GM23338 (cell line): ENCODE measurements at regions not wholly inside any gene's neighbourhood (a gene's known extent, or its start where the extent isn't known, plus 50 kb on each side); places are given as distances from the start of the nearest gene placed in this dataset.

Experiments
- ATAC-seq: fragments of 200-7000 bp; cut with Tn5 transposase; 3 replicates; pipeline ENCODE4 v1.9.1; 2020
- DNase-seq: peaks from one replicate; pipeline ENCODE4 v3.0.0-alpha.2; 2015; ENCODE audit warnings: low spot score
- H2AFZ ChIP-seq: fragments of 200-600 bp; sonication (generic); 2 replicates; pipeline ENCODE4 v1.8.0; 2016; ENCODE audit warnings: antibody characterized with exemption, mild to moderate bottlenecking, moderate library complexity
- H3F3A ChIP-seq: fragments of 200-600 bp; sonication (generic); replicated peaks from 2 replicates; pipeline ENCODE4 v1.8.0; 2017; ENCODE audit warnings: antibody characterized with exemption, mixed run types, low read depth
- H3K27ac ChIP-seq: fragments of 200-600 bp; sonication (generic); 2 replicates; pipeline ENCODE4 v1.6.1; 2016; ENCODE audit warnings: low read depth
- H3K27me3 ChIP-seq: fragments of 200-600 bp; sonication (generic); 2 replicates; pipeline ENCODE4 v1.8.0; 2016; ENCODE audit warnings: mild to moderate bottlenecking, mixed run types, moderate library complexity; ENCODE audit not compliant: insufficient read depth
- H3K36me3 ChIP-seq: fragments of 200-600 bp; sonication (generic); 2 replicates; pipeline ENCODE4 v1.8.0; 2016; ENCODE audit warnings: mild to moderate bottlenecking; ENCODE audit not compliant: insufficient read depth
- H3K4me1 ChIP-seq: fragments of 200-600 bp; sonication (generic); 2 replicates; pipeline ENCODE4 v1.8.0; 2016; ENCODE audit warnings: mild to moderate bottlenecking, moderate library complexity; ENCODE audit not compliant: insufficient read depth
- H3K4me2 ChIP-seq: fragments of 200-600 bp; sonication (generic); 2 replicates; pipeline ENCODE4 v1.7.1; 2017; ENCODE audit warnings: mixed run types
- H3K4me3 ChIP-seq: fragments of 200-600 bp; sonication (generic); 2 replicates; pipeline ENCODE4 v1.6.1; 2016; ENCODE audit warnings: mixed run types
- H3K79me2 ChIP-seq: fragments of 200-600 bp; sonication (generic); replicated peaks from 2 replicates; pipeline ENCODE4 v1.8.0; 2017; ENCODE audit warnings: mild to moderate bottlenecking; ENCODE audit not compliant: insufficient read depth
- H3K9me2 ChIP-seq: fragments of 200-600 bp; sonication (generic); 2 replicates; pipeline ENCODE4 v1.8.0; 2017; ENCODE audit not compliant: insufficient read depth
- H4K20me1 ChIP-seq: fragments of 200-600 bp; sonication (generic); replicated peaks from 2 replicates; pipeline ENCODE4 v1.8.0; 2017; ENCODE audit warnings: mild to moderate bottlenecking; ENCODE audit not compliant: insufficient read depth
- H3K27ac Mint-ChIP-seq: 2 replicates; pipeline ENCODE4 v1.8.0; 2020; ENCODE audit warnings: inconsistent platforms, mild to moderate bottlenecking, moderate library complexity, mixed read lengths
- H3K27me3 Mint-ChIP-seq: 3 replicates; pipeline ENCODE4 v1.8.0; 2022; ENCODE audit warnings: low read depth, mild to moderate bottlenecking, moderate library complexity, mixed read lengths, inconsistent platforms; ENCODE audit not compliant: insufficient read depth, poor library complexity
- H3K36me3 Mint-ChIP-seq: 3 replicates; pipeline ENCODE4 v1.8.0; 2021; ENCODE audit warnings: low read depth, mild to moderate bottlenecking, inconsistent platforms, moderate library complexity, mixed read lengths
- H3K4me1 Mint-ChIP-seq: 3 replicates; pipeline ENCODE4 v1.8.0; 2020; ENCODE audit warnings: mild to moderate bottlenecking, inconsistent platforms, mixed read lengths
- H3K4me3 Mint-ChIP-seq: 3 replicates; pipeline ENCODE4 v1.8.0; 2021; ENCODE audit warnings: moderate library complexity, mild to moderate bottlenecking, inconsistent platforms, mixed read lengths
- H3K9me3 Mint-ChIP-seq: 3 replicates; pipeline ENCODE4 v1.8.0; 2020; ENCODE audit warnings: moderate library complexity, mild to moderate bottlenecking, inconsistent platforms, mixed read lengths
- CREB1 ChIP-seq: fragments of 250-450 bp; sonication (Bioruptor Pico); IDR thresholded peaks from 2 replicates; pipeline ENCODE4 v1.5.0; 2020; ENCODE audit warnings: low read depth, mild to moderate bottlenecking, moderate library complexity
- EZH2 ChIP-seq: fragments of 200-600 bp; sonication (generic); IDR thresholded peaks from one replicate; pipeline ENCODE4 v1.8.0; 2017; ENCODE audit warnings: antibody characterized with exemption, mild to moderate bottlenecking, low read depth; ENCODE audit not compliant: unreplicated experiment
- EZH2phosphoT487 ChIP-seq: fragments of 200-600 bp; sonication (generic); IDR thresholded peaks from one replicate; pipeline ENCODE4 v1.8.1; 2018; ENCODE audit warnings: antibody characterized with exemption; ENCODE audit not compliant: unreplicated experiment
- JUNB ChIP-seq: IDR thresholded peaks from one replicate; pipeline ENCODE4 v1.6.1; 2016; ENCODE audit warnings: antibody characterized with exemption; ENCODE audit not compliant: unreplicated experiment
- NANOG ChIP-seq: IDR thresholded peaks from 2 replicates; pipeline ENCODE4 v1.6.1; 2016; ENCODE audit warnings: antibody characterized with exemption, borderline replicate concordance
- POLR2AphosphoS5 ChIP-seq: IDR thresholded peaks from 2 replicates; pipeline ENCODE4 v1.6.1; 2016; ENCODE audit warnings: antibody characterized with exemption, low read depth
- STAT1 ChIP-seq: IDR thresholded peaks from one replicate; pipeline ENCODE4 v1.6.1; 2016; ENCODE audit warnings: antibody characterized with exemption; ENCODE audit not compliant: unreplicated experiment
- ZNF114 ChIP-seq: fragments of 250-450 bp; sonication (Bioruptor Pico); IDR thresholded peaks from 2 replicates; pipeline ENCODE4 v1.5.0; 2020; ENCODE audit warnings: mild to moderate bottlenecking, moderate library complexity
- TF ChIP-seq, protein P1 (sequence below): IDR thresholded peaks from 2 replicates; pipeline ENCODE4 v1.6.1; 2016; ENCODE audit warnings: antibody characterized with exemption
- TF ChIP-seq, protein P2 (sequence below): fragments of 250-450 bp; sonication (Bioruptor Pico); IDR thresholded peaks from 2 replicates; pipeline ENCODE4 v1.5.0; 2020; ENCODE audit warnings: mild to moderate bottlenecking, moderate library complexity

DNA sequence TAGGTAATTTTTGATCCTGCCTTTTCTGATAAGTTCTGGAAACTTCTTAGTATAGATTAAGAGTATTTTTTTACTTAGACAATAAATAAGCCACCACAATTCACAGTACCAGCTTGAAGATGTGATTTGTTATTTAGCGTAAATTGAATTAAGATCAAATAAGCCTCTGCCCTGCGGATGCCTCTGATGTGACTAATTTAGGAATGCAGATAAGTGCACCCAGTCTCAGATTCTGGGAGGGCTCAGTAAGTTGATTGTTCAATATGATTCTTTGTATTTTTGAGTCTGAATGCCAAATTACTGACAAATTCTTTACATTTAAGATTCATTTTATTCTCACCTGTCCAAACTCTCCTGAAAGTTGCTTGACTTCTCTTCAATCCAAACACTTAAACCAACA is 147.5 kb downstream of the THBS2 start (continued):
- TF ChIP-seq POLR2AphosphoS5 = no peak
- TF ChIP-seq, protein P1, sequence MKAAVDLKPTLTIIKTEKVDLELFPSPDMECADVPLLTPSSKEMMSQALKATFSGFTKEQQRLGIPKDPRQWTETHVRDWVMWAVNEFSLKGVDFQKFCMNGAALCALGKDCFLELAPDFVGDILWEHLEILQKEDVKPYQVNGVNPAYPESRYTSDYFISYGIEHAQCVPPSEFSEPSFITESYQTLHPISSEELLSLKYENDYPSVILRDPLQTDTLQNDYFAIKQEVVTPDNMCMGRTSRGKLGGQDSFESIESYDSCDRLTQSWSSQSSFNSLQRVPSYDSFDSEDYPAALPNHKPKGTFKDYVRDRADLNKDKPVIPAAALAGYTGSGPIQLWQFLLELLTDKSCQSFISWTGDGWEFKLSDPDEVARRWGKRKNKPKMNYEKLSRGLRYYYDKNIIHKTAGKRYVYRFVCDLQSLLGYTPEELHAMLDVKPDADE = no peak
- TF ChIP-seq, protein P2, sequence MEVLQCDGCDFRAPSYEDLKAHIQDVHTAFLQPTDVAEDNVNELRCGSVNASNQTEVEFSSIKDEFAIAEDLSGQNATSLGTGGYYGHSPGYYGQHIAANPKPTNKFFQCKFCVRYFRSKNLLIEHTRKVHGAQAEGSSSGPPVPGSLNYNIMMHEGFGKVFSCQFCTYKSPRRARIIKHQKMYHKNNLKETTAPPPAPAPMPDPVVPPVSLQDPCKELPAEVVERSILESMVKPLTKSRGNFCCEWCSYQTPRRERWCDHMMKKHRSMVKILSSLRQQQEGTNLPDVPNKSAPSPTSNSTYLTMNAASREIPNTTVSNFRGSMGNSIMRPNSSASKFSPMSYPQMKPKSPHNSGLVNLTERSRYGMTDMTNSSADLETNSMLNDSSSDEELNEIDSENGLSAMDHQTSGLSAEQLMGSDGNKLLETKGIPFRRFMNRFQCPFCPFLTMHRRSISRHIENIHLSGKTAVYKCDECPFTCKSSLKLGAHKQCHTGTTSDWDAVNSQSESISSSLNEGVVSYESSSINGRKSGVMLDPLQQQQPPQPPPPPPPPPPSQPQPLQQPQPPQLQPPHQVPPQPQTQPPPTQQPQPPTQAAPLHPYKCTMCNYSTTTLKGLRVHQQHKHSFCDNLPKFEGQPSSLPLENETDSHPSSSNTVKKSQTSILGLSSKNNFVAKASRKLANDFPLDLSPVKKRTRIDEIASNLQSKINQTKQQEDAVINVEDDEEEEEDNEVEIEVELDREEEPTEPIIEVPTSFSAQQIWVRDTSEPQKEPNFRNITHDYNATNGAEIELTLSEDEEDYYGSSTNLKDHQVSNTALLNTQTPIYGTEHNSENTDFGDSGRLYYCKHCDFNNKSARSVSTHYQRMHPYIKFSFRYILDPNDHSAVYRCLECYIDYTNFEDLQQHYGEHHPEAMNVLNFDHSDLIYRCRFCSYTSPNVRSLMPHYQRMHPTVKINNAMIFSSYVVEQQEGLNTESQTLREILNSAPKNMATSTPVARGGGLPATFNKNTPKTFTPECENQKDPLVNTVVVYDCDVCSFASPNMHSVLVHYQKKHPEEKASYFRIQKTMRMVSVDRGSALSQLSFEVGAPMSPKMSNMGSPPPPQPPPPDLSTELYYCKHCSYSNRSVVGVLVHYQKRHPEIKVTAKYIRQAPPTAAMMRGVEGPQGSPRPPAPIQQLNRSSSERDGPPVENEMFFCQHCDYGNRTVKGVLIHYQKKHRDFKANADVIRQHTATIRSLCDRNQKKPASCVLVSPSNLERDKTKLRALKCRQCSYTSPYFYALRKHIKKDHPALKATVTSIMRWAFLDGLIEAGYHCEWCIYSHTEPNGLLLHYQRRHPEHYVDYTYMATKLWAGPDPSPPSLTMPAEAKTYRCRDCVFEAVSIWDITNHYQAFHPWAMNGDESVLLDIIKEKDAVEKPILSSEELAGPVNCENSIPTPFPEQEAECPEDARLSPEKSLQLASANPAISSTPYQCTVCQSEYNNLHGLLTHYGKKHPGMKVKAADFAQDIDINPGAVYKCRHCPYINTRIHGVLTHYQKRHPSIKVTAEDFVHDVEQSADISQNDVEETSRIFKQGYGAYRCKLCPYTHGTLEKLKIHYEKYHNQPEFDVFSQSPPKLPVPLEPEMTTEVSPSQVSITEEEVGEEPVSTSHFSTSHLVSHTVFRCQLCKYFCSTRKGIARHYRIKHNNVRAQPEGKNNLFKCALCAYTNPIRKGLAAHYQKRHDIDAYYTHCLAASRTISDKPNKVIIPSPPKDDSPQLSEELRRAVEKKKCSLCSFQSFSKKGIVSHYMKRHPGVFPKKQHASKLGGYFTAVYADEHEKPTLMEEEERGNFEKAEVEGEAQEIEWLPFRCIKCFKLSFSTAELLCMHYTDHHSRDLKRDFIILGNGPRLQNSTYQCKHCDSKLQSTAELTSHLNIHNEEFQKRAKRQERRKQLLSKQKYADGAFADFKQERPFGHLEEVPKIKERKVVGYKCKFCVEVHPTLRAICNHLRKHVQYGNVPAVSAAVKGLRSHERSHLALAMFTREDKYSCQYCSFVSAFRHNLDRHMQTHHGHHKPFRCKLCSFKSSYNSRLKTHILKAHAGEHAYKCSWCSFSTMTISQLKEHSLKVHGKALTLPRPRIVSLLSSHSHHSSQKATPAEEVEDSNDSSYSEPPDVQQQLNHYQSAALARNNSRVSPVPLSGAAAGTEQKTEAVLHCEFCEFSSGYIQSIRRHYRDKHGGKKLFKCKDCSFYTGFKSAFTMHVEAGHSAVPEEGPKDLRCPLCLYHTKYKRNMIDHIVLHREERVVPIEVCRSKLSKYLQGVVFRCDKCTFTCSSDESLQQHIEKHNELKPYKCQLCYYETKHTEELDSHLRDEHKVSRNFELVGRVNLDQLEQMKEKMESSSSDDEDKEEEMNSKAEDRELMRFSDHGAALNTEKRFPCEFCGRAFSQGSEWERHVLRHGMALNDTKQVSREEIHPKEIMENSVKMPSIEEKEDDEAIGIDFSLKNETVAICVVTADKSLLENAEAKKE (CRISPR knock-in tag) = no peak

DNA sequence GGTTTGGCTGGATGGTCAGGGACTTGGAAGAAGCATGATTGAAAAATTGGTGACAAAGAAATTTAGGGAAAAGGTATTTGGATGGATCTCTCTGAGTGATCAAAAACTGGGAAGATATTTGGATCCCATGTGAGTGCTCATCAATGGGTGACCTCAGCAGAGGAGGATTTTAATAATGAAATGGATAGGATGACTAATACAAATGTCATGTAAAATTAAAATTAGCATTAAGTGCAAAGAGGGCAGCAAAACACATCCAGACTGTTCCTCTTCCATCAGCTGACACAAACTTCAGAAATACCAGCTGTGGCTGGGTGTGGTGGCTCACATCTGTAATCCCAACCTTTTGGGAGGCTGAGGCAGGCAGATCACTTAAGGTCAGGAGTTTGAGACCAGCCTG is 151.7 kb downstream of the THBS2 start:
- H3K9me3 Mint-ChIP-seq = peaks cover 15% of the 10 kb centered on the region; the same call in 2 of the 3 replicates
- no peak overlapping the region for H3K4me3 ChIP-seq
- no peaks in the 10 kb centered on the region for H3K79me2 ChIP-seq
- no peak overlapping the region for H3K4me2 ChIP-seq
- no peak for ATAC-seq
- no peak overlapping the region for H3K27ac Mint-ChIP-seq
- peaks cover 25% of the 10 kb centered on the region for H3K9me2 ChIP-seq
- H3K27me3 ChIP-seq = no peaks in the 10 kb centered on the region
- H2AFZ ChIP-seq = no peak overlapping the region
- no peaks in the 10 kb centered on the region for H3K36me3 ChIP-seq
- H3K4me3 Mint-ChIP-seq = no peak overlapping the region
- H3K27me3 Mint-ChIP-seq = no peaks in the 10 kb centered on the region
- peaks cover 5% of the 10 kb centered on the region; the same call in 1 of the 2 replicates for H3K4me1 ChIP-seq
- H3F3A ChIP-seq = no peaks in the 10 kb centered on the region
- no peak for TF ChIP-seq POLR2AphosphoS5
- TF ChIP-seq JUNB = no peak
- no peak for TF ChIP-seq EZH2
- TF ChIP-seq EZH2phosphoT487 = no peak
- no peak for TF ChIP-seq NANOG
- TF ChIP-seq, protein P1 = no peak
- TF ChIP-seq CREB1 (CRISPR knock-in tag) = no peak
- TF ChIP-seq ZNF114 = no peak
- no peak for TF ChIP-seq STAT1
- no peak for DNase-seq
- H4K20me1 ChIP-seq = no peaks in the 10 kb centered on the region
- peaks cover 22% of the 10 kb centered on the region for H3K4me1 Mint-ChIP-seq
- no peak overlapping the region for H3K27ac ChIP-seq
- H3K36me3 Mint-ChIP-seq = no peaks in the 10 kb centered on the region; the same call in 2 of the 3 replicates
